SKM-1 treated with dmso at 0.1 percent for 144 hours (cell line): ENCODE measurements at regions not wholly inside any gene's neighbourhood (a gene's known extent, or its start where the extent isn't known, plus 50 kb on each side); places are given as distances from the start of the nearest gene placed in this dataset.

Source experiments
- DNase-seq: peaks from one replicate; lab custom pipeline; 2025; ENCODE audit not compliant: unreplicated experiment; lab: John Stamatoyannopoulos, UW

- DNase-seq, result no peak
Observed at GRCh38 chr12:20174528-20175175, 193.7 kb upstream of the PDE3A start.

GRCh38 chr12:20175704-20176388 lies 192.5 kb upstream of the PDE3A start:
- no peak for DNase-seq

- DNase-seq, result no peak
Observed at GRCh38 chr12:20181416-20182180, 186.7 kb upstream of the PDE3A start.

GRCh38 chr12:20183563-20183962 lies 184.8 kb upstream of the PDE3A start:
- DNase-seq, result no peak

GRCh38 chr12:20184514-20184913 lies 183.8 kb upstream of the PDE3A start:
- DNase-seq, result no peak

GRCh38 chr12:20187456-20187855 lies 180.9 kb upstream of the PDE3A start:
- DNase-seq, result no peak

- DNase-seq, result no peak
Observed at GRCh38 chr12:20188930-20189653, 179.2 kb upstream of the PDE3A start.

- DNase-seq, result no peak
Observed at GRCh38 chr12:20189767-20190166, 178.6 kb upstream of the PDE3A start.

- DNase-seq, result no peak
Observed at GRCh38 chr12:20194171-20194570, 174.2 kb upstream of the PDE3A start.

GRCh38 chr12:20196767-20197166 lies 171.6 kb upstream of the PDE3A start:
- DNase-seq, result no peak

- DNase-seq, result no peak
Observed at GRCh38 chr12:20197411-20197810, 170.9 kb upstream of the PDE3A start.

GRCh38 chr12:20199780-20200179 lies 168.6 kb upstream of the PDE3A start:
- no peak for DNase-seq

- no peak for DNase-seq
Observed at GRCh38 chr12:20201733-20202132, 166.6 kb upstream of the PDE3A start.

GRCh38 chr12:20205854-20206253 lies 162.5 kb upstream of the PDE3A start:
- no peak for DNase-seq

- DNase-seq, result no peak
Observed at GRCh38 chr12:20206410-20206809, 161.9 kb upstream of the PDE3A start.

- peak; percentile 42 for DNase-seq
Observed at GRCh38 chr12:20210621-20211215, 157.6 kb upstream of the PDE3A start.

- no peak for DNase-seq
Observed at GRCh38 chr12:20211541-20211940, 156.8 kb upstream of the PDE3A start.

- DNase-seq, result no peak
Observed at GRCh38 chr12:20211981-20212421, 156.3 kb upstream of the PDE3A start.

- no peak for DNase-seq
Observed at GRCh38 chr12:20212658-20213555, 155.4 kb upstream of the PDE3A start.
